HAP-1 (cell line): ENCODE measurements at regions not wholly inside any gene's neighbourhood (a gene's known extent, or its start where the extent isn't known, plus 50 kb on each side); places are given as distances from the start of the nearest gene placed in this dataset.
A peak's percentile ranks its signal among the peaks of the same experiment; 100 is the strongest.

Source experiments
- DNase-seq, 2 experiments: peaks; one replicate each; pipeline ENCODE4 v3.0.0-alpha.2; 2016 to 2020; ENCODE audit warnings: low spot score in 2 of 2
- H3K27me3 ChIP-seq: fragments of 250-450 bp; sonication (Bioruptor Pico); 2 replicates; pipeline ENCODE4 v1.5.1; 2020; ENCODE audit warnings: low read depth, mild to moderate bottlenecking, moderate library complexity
- H3K36me3 ChIP-seq: fragments of 250-450 bp; sonication (Bioruptor Pico); replicated peaks from 2 replicates; pipeline ENCODE4 v1.5.1; 2020; ENCODE audit warnings: mild to moderate bottlenecking
- H3K4me1 ChIP-seq: fragments of 250-450 bp; sonication (Bioruptor Pico); 2 replicates; pipeline ENCODE4 v1.5.1; 2020; ENCODE audit warnings: mild to moderate bottlenecking
- H3K4me3 ChIP-seq: fragments of 250-450 bp; sonication (Bioruptor Pico); 2 replicates; pipeline ENCODE4 v1.5.1; 2020; ENCODE audit warnings: mild to moderate bottlenecking, moderate library complexity
- H3K9me3 ChIP-seq: fragments of 250-450 bp; sonication (Bioruptor Pico); 2 replicates; pipeline ENCODE4 v1.5.1; 2020; ENCODE audit warnings: mild to moderate bottlenecking, moderate library complexity
- in situ Hi-C: fragments of 300-500 bp; cut with MboI; formaldehyde crosslinking; loops from 3 replicates; pipeline ENCODE4 v1.14.3; 2020; ENCODE audit warnings: low sequenced_read_pairs, inconsistent platforms, mixed read lengths

- in situ Hi-C loops, result no loop called here
- H3K9me3 ChIP-seq, result no peaks in the 10 kb centered on the region
These were observed 75.8 kb downstream of the RBFOX3 start for GRCh38 chr17:79534851-79535727.

DNA sequence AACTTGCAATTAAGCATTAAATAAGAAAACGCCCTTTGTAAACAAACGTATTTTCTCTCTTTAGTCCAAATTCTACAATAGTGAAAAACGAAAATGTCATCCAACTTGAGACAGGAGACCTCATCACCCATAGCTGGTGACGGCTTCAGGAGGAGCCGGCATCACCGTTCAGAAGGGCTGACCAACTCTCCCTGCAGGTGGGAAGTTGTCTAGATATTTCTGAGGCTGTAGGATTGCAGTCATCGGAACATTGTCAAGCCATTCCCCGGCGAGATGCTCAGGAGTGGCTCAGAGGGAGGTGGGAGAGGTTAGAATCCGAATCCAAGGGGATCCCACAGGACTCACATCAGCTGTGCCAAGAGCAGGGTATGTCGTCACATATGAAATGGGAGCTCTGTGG lies 76.7 kb downstream of the RBFOX3 start:
- no peaks in the 10 kb centered on the region for H3K36me3 ChIP-seq
- H3K4me1 ChIP-seq, result no peaks in the 10 kb centered on the region
- H3K27me3 ChIP-seq, result peaks cover 7% of the 10 kb centered on the region; the same call in 1 of the 2 replicates
- no peaks in the 10 kb centered on the region for H3K9me3 ChIP-seq
- no peak overlapping the region for H3K4me3 ChIP-seq
- in situ Hi-C loops, result no loop called here
- no peak for DNase-seq

More at GRCh38 chr17:79534851-79535727, 75.8 kb downstream of the RBFOX3 start:
- Histone ChIP-seq H3K4me1 (no peaks in the 10 kb centered on the region), H3K4me3 (no peak overlapping the region), H3K27me3 (peaks cover 7% of the 10 kb centered on the region; the same call in 1 of the 2 replicates), H3K36me3 (no peaks in the 10 kb centered on the region)
- DNase-seq, result no peak

- Histone ChIP-seq H3K4me1 (no peaks in the 10 kb centered on the region), H3K27me3 (peaks cover 7% of the 10 kb centered on the region; the same call in 1 of the 2 replicates), H3K9me3 (no peaks in the 10 kb centered on the region), H3K4me3 (no peak overlapping the region), H3K36me3 (no peaks in the 10 kb centered on the region)
- DNase-seq, result no peak
- in situ Hi-C loops, result no loop called here
These were observed 77.7 kb downstream of the RBFOX3 start for GRCh38 chr17:79533116-79533515.

- Histone ChIP-seq H3K27me3 (peaks cover 12% of the 10 kb centered on the region), H3K4me1 (no peaks in the 10 kb centered on the region), H3K9me3 (no peaks in the 10 kb centered on the region), H3K4me3 (no peak overlapping the region), H3K36me3 (no peaks in the 10 kb centered on the region)
- DNase-seq, result peak in 1 of 2 experiments; percentile 40
- in situ Hi-C loops, result no loop called here
These were observed 78.6 kb downstream of the RBFOX3 start for GRCh38 chr17:79532107-79532790.

DNA sequence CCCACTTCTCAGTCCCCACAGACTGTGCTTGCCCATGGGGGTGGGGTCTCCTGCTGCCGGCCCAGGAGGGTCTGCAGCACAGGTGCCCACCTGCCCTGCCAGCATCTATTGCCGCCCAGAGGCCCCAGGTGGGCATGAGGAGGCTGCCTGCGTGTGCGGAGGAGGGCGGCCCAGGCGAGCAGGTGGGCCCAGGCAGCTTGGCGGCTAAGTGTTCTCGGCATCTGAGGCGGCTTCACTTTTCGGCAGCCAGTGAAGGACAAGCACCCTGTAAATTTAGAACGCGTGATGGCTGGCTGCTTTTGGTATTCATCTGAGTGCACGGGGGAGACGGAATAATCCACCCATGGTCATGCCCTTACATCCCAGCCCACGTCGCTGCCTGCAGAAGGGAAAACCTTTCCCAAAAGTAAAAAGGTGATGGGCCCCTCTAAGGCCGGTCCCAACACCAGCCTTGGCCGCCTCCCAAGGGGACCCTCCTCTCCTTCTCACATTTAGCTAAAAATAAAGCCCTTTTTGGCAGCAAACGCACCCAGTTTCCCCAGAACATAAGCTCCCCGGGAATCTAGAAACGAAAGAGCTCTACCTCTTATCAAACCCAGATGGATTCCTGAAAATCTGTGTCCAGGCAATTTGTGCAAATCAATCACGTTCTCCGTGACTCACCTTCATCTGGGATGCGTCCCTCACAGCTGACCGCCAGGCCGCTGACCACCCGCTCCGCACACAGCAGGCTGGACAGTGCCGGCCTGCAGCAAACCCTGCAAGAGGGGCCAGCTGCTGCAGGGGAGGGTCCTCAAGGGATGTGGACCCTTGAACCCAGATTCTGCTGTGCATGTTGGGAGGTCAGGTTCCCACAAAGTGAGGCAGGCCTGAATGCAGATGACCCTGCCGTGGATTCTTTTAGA lies 79.4 kb downstream of the RBFOX3 start:
- H3K36me3 ChIP-seq, result no peaks in the 10 kb centered on the region
- no peaks in the 10 kb centered on the region for H3K9me3 ChIP-seq
- in situ Hi-C loops, result no loop called here
- no peaks in the 10 kb centered on the region for H3K4me1 ChIP-seq
- DNase-seq, result no peak
- no peak overlapping the region for H3K4me3 ChIP-seq
- peaks cover 20% of the 10 kb centered on the region for H3K27me3 ChIP-seq

DNA sequence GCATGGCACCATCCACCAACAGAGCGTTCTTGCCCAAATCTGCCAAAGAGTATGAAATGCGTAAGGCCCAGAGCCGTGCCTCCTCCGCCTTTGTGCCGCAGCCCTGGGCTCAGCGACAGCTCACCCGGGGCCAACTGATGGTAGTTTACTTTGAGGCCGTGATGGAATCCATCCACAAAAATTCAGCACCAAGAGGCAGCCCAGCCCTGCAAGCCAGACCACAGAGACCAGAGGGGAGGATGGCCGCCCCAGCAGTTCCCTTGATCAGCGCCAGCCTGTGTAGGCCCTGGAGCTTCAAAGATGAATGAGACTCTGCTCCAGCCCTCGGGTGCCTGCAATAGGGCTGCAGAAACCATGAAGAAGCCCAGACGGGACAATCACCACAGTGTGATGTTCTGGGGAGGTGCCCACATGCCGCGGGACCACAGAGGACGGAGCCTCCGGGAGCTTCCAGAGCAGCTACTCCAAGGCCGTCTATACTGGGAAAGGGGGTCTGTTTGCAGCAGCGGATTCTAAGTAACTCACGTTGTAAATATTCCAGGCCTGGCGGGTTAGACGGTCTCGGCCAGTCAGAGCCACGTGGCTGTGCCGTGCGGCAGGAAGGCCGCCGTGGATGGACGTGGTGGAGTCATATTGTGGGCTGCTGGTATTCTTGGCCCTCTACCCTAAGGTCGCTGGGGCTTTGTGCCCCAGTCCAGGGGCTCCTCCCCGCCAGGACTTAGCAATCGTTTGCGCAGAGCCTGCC lies 80.3 kb downstream of the RBFOX3 start:
- Histone ChIP-seq H3K9me3 (no peaks in the 10 kb centered on the region), H3K36me3 (no peaks in the 10 kb centered on the region), H3K4me1 (no peaks in the 10 kb centered on the region), H3K4me3 (no peak overlapping the region), H3K27me3 (peaks cover 29% of the 10 kb centered on the region)
- in situ Hi-C loops, result no loop called here
- DNase-seq, result no peak

- H3K36me3 ChIP-seq, result no peaks in the 10 kb centered on the region
- H3K4me3 ChIP-seq, result no peak overlapping the region
- in situ Hi-C loops, result no loop called here
- peaks cover 38% of the 10 kb centered on the region for H3K27me3 ChIP-seq
- H3K9me3 ChIP-seq, result no peaks in the 10 kb centered on the region
- no peaks in the 10 kb centered on the region for H3K4me1 ChIP-seq
- no peak for DNase-seq
These were observed 81.2 kb downstream of the RBFOX3 start for GRCh38 chr17:79529661-79530081.

GRCh38 chr17:79528592-79529125 lies 82.2 kb downstream of the RBFOX3 start:
- peaks cover 46% of the 10 kb centered on the region for H3K27me3 ChIP-seq
- in situ Hi-C loops, result no loop called here
- no peaks in the 10 kb centered on the region for H3K4me1 ChIP-seq
- DNase-seq, result no peak
- H3K36me3 ChIP-seq, result no peaks in the 10 kb centered on the region
- no peak overlapping the region for H3K4me3 ChIP-seq
- no peaks in the 10 kb centered on the region for H3K9me3 ChIP-seq

GRCh38 chr17:79527306-79527705 lies 83.5 kb downstream of the RBFOX3 start:
- H3K4me1 ChIP-seq, result no peaks in the 10 kb centered on the region
- no peaks in the 10 kb centered on the region for H3K36me3 ChIP-seq
- in situ Hi-C loops, result no loop called here
- no peaks in the 10 kb centered on the region for H3K9me3 ChIP-seq
- H3K27me3 ChIP-seq, result peaks cover 53% of the 10 kb centered on the region
- H3K4me3 ChIP-seq, result no peak overlapping the region
- DNase-seq, result no peak

GRCh38 chr17:79525793-79526677 lies 84.8 kb downstream of the RBFOX3 start:
- H3K9me3 ChIP-seq, result no peaks in the 10 kb centered on the region
- in situ Hi-C loops, result no loop called here
- no peak for DNase-seq
- no peaks in the 10 kb centered on the region for H3K4me1 ChIP-seq
- H3K4me3 ChIP-seq, result no peak overlapping the region
- H3K36me3 ChIP-seq, result no peaks in the 10 kb centered on the region
- H3K27me3 ChIP-seq, result peaks cover 61% of the 10 kb centered on the region

DNA sequence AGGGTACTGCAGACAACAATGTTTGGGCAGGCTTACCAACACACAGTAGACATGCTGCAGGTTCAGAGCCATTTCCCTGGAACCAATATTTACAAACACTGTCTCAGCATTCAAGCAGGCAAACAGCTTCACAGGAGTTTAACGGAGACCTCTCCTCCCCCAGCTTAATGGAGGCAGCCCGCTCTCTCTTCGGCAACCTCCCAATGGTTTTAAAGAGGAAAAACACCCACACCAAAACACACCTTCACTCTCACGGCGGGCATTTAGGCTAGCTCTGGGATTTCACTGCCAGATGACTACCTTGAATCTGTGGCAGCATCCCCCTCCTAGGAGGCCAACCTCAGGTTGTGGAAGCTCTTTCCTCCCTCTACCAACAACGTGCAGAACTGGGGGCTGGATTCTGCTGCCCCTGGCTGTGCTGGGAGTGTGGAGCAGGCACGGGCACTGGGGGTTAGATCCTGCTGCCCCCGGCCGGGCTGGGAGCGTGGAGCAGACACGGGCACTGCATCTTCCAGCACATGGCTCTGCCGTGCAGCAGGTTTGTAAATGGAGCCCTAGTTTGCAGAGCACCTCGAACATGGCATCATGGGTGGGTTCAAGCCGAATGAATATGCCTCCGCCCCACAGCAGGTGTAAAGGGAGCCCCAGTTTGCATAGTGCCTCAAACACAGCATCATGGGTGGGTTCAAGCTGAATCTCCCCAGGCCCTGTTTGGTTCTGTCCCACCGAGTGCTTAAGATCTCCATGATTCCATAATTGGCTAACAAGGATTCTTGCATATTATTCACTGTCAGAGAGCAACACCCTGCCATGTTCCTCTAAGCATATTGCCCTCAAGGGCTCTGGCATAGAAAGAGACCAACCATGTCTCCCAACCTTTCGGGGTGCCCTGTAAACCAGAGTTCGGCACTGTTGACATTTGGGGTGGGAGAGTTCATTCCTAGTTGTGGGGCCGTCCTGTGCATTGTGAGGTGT lies 86.4 kb downstream of the RBFOX3 start:
- Histone ChIP-seq H3K9me3 (no peaks in the 10 kb centered on the region), H3K4me3 (no peak overlapping the region), H3K36me3 (no peaks in the 10 kb centered on the region), H3K4me1 (no peaks in the 10 kb centered on the region), H3K27me3 (peaks cover 67% of the 10 kb centered on the region)
- no peak for DNase-seq
- in situ Hi-C loops, result no loop called here
